GM21528 (cell line): ENCODE measurements at regions not wholly inside any gene's neighbourhood (a gene's known extent, or its start where the extent isn't known, plus 50 kb on each side); places are given as distances from the start of the nearest gene placed in this dataset.

Source experiments
- ATAC-seq: cut with Tn5 transposase; IDR thresholded peaks from one replicate; pipeline ENCODE4 v1.9.1; 2021; ENCODE audit warnings: mild to moderate bottlenecking, moderate library complexity; ENCODE audit not compliant: unreplicated experiment, low FRiP score

DNA sequence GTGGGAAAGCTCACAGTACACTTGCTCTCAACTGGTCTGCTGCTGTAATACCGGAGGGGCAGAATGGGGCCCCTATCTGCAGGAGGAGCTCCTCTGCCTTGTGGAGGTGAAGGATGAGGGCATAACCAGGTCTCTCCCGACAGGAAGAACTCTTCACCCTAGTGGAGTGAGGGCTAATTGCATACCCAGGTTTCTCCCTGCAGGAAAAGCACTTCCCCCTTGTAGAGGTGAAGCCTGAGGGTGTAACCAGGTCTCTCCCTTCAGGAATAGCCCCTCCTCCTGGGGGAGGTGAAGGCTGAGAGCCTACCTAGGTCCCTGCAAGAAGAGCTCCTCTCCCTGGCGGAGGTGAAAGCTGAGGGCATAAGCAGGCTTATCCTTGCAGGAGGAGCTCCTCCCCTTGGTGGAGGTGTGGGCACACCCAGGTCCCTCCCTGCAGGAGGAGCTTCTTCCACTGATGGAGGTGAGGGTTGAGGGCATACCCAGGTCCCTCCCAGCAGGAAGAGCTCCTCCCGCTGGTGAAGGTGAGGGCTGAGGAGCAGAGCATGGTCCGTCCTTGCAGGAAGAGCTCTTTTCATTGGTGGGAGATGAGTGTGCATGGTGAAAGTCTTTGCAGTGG, 954.1 kb downstream of the NLGN4Y start:
- no peak for ATAC-seq

DNA sequence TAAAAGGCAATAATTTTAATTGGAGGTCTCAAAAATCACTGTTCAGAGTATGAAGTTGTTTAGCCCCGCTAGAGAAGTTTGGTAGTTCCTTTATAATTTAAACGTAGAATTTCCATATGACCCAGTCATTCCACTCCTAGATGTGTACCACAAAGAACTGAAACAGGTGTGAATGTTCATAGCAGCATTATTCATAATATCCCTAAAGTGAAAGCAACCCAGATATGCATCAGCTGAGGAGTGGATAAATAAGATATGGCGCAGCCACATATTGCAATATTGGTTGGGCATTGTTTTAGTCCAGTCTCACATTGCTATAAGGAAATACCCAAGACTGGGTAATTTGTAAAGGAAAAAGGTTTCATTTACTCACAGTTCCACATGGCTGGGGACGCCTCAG, 976.2 kb downstream of the NLGN4Y start:
- ATAC-seq, result no peak

DNA sequence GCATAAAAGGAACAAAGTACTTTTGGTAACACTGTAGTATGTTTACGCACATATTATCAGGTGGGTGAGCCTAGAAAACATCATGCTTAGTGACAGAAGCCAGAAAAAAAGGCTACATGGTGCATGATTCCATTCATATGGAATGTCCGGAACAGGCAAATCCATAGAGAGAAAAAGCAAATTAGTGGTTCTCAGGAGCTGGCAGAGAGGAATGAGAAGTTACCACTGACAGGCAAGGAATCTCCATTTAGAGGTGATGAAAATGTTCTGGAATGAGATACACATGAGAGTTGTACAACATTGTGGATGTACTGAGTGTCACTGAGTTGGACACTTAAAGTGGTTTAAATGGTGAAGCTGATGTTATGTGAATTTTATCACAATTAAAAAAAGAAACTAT, 976.9 kb downstream of the NLGN4Y start:
- ATAC-seq, result no peak

DNA sequence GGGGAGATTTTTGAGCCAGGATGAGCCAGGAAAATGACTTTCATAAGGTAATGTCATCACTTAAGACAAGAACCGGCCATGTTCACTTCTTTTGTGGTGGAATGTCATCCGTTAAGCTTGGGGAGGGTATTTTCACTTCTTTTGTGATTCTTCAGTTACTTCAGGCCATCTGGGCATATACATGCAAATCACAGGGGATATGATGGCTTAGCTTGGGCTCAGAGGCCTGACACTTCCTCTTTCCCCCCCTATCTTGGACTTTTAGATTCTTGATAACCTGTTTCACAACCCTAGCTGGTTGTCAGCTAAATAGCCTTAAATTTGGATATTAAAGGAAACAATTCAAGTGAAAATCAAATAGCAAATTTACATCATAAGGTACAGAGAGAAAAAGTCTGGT, 986.0 kb downstream of the NLGN4Y start:
- ATAC-seq, result no peak

DNA sequence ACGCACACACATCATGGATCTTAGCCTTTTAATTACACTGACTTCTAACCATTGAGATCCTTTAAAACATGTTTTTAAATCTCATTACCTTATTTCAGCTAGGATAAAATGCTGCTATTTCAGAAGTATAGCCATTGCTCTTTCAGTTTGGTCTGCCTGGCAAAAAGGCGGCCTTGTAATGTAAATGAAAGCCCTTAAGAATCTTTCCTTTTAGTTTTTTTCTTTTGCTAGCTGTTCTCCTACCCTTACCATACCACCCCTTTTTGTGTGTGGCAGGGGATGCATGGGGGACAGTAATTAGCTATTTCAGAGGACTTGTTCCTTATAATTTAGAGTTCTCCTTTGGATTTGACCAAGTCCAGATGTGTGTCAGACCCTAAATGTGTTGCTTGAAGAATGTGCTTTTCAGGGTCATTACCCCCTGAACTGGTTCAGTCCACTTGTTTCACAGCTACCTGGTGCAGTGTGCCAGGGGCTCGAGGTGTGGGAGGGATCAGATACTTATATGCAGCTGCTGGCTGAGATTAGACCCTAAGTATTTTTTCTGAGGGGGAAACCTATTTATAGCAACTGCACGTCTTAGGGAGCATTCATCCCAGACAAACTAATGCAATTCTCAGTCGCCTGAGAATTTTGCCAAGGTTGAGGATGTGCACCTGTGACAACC, 986.8 kb downstream of the NLGN4Y start:
- no peak for ATAC-seq

DNA sequence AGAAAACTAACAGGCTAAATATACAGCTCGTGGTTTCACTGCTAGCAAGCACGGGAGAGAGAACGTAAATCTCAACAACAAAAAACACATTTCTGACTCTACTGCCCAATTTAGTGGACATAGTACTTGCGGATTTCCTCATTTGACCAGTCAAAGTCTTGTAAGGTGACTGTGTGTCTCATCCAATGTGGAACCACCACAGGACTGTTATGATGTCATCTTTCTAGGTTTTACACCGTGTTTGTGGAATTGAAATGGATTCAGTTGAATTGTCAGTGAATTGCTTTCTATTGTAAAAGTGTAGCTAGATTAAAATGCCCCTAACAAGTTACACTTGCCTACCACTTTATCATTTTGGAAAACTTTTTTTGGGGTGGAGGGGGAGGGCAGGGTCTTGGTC, 1010.8 kb downstream of the NLGN4Y start:
- ATAC-seq, result no peak

DNA sequence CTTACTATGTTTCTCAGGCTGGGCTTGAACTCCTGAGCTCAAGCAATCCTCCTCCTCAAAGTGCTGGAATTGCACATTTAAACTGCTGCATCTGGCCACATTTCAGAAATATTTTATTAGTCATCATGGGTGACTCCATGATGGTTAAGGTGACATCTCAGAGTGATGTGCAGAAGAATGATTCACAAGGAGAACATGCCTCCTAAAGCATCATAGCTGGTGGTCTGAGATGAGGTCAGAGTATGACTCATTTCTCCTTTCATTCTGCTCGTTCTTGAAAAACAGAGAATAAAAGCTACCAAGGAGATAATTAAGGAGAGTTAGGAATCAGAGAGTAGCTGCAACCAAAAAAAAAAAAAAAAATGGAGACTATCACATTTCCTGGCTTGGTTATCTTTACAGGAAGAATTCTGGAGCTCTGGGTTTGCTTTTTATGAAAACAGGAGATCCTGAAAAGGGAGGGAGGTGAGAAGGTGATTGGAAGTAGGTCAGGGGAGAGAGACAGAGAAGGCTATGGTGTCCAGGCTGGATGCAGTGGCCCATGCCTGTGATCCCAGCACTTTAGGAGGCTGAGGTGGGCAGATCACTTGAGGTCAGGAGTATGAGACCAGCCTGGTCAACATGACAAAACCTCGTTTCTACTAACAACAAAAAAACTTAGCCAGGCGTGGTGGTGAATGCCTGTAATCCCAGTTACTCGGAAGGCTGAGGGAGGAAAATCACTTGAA, 1011.6 kb downstream of the NLGN4Y start:
- no peak for ATAC-seq

DNA sequence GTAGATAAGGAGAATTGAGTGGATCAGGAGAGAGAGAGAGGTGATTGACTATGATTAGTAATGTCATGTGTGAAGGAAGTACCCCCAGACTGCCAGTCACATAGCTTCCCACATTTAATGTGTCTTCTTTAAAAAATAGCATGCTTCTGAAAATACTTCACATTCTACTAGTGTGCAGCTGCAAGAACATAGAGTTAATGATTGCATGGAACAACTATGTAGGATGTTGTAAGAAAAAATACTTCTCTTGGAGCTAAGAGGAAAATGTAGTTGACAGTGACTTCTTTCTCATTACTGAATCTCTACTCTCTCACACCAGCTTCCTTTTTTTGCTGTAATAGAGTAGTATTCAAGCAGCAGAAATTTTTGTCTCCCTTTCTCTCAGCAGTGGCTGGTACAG, 1016.2 kb downstream of the NLGN4Y start:
- no peak for ATAC-seq

DNA sequence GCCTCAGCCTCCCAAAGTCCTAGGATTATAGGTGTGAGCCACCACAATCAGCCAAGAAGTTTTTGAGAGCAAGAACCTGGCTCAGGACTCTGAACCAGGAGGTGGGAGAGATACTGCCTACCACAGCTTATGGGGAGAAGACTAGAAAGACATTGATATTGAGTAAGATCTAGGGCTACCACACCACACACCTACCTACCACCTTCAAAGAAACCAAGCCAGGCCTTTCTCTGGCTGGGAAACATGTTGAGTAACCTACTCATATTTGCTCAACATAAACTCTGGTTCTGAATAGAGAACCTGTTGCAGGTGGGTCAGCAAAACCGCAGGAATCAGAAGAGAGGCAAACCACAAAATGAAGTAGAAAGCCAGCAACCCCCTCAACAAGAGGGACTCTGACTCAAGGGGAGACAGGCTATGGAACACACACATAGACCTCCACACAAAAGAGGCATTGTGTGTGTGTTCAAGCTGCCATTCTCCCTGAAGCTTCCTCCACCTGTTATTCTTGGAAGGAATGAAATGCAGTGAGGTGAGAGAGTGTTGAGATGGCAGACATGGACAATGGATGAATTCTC, 1021.9 kb downstream of the NLGN4Y start:
- no peak for ATAC-seq

DNA sequence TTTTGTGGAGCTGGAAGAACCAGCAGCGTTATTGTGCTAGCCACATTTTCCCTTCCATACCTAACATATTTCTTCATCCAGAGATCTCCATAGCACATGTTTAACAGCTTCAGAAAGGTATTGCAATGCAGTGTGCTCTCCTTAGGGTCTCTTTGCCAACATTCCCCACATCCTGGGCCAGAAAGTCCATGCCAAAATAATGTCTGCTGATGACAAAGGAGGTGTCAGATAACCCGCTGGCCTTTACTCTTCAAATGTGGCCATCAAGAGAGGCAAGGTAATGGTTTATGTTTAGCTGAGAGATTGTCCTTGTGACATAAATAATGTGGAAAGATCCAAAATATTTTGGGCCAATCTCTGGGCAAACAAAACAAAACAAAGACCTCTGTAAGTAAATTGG, 1027.7 kb downstream of the NLGN4Y start:
- ATAC-seq, result no peak

DNA sequence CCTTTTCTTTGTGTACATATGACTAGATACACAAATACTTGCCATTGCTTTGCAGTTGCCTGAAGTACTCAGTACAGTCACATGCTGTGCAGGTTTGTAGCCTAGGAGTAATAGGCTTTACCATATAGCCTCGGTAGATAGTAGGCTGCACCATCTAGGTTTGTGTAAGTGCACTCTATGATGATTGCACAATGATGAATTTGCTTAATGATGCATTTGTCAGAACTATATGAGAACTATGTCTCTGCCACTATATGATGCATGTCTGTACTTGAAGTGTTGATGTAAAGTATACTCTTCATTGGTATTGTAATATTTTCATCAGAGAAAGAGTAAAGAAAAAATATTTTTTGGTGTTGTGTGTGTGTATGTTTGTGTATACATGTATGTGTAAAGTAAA, 1030.7 kb downstream of the NLGN4Y start:
- no peak for ATAC-seq

DNA sequence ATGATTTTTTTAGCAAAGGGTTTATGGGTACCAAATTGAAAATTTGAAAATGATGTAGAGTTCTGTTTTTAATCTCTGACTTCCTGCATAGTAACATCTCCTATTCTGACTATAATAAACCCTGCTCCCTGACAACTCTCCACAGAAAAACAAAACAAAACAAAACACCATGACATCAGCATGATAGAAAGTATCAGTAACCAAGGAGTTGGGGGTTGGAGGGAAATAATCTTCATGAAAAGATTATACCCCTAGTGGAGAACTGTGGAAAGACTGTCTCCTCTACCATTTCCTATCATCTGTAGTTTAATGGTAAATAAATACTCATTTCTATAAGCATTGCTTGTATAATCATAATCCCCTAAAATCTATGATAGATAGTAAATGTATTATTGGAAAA, 1034.8 kb downstream of the NLGN4Y start:
- no peak for ATAC-seq

DNA sequence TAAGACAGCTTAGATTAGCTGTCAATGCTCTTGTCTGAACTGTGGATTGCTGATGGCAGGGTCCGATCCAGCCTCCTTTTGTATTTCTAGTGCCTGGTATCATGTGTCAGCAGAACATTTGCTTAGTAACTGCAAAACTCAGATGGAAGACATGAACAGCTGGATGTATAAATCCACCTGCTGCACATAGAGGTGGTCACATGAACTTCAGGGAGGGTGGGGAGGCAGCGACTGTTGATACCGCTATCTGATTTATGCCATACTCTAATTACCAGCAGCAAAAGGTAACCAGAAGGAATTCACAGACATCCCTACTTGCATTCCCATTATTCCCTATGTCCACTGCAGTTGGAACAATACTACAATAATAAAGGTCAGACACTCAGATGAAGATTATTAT, 1036.5 kb downstream of the NLGN4Y start:
- no peak for ATAC-seq

DNA sequence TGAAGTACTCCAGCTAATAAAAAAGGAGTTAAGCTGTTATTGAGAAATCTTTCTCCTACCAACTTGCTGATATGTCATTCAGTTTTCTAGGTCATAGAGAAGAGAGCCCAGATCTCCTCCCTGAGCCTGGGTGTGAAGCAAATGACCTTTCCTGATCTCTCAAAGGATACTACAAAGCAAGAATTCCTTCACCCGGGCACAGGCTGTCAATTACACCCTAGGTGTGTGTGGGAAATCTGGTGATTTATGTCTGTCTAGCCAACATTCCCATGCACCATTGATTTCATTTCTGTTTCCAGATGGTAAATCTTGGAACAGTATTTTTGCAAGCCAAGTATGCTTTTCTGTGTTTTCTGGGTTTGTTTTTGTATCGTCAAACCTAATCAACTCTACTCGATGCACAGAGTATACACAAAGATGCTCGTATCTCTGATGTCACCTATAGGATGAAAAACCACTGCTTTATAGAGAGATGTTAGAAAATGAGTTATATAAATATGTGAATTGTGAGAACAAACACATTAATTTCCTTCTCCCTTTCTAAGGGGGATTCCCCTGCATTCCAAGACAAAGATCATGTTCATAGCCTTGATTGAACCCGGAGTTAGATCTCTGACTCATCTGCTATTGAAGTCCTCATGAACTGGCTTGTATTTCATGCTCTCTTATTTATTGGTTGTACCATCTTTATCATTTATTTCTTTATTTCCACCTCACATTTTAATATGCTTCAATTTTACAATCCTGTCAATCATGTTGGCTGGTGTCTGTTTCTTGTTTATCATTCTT, 1037.4 kb downstream of the NLGN4Y start:
- ATAC-seq, result no peak

DNA sequence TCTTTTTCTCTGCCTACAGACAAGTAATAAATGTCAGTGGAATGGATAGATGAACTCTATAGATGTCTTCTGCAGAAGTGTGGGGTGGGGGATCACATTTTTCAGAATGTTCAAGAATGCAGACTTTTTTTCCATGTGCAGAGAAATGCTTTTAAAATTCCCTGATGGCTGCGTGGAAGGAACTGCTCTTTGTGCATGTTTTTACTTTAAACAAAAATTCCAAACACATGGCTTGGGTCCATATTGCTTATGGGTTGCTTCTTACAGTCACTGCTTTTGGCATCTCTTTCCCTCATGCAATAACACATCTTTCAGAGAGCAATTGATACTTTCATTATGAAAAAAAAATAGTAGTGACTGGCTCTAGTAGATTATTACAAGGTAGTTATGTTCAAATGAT, 1053.6 kb downstream of the NLGN4Y start:
- no peak for ATAC-seq

DNA sequence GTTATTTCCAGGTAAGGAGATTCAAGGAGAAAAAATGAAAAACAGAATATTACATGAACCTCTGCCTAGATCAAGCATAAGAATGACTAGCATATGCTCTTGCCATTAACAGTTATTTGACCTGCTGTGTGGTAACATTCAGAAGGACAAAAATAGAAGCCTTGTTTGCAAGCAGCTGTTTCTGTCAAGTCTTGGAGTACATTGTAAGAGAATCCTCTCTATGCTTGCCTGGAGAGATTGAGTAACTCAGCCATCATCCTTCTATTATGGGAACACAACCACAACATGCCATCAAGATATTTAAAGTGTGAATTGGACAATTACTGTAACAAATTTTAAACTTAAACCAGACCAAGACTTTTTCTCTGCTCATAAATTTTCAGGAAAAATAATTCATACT, 1054.4 kb downstream of the NLGN4Y start:
- no peak for ATAC-seq

DNA sequence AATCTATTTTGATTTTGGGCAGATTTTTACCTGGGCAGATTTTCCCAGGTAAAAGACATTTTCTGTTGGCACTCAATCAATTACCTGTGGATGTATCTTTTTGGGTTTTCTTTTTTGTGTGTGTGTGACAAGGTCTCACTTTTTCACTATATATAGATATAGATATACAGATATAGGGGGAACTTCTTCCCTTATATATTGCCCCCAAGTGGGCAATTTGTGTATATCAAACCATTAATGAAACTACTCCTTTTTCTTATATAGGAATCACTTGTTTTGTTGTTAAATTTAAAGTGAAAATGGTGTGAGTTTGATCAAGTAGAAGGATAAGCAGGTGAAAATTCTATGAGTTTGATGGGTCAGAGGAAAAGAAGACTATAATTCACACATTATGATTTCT, 1054.9 kb downstream of the NLGN4Y start:
- ATAC-seq, result no peak

DNA sequence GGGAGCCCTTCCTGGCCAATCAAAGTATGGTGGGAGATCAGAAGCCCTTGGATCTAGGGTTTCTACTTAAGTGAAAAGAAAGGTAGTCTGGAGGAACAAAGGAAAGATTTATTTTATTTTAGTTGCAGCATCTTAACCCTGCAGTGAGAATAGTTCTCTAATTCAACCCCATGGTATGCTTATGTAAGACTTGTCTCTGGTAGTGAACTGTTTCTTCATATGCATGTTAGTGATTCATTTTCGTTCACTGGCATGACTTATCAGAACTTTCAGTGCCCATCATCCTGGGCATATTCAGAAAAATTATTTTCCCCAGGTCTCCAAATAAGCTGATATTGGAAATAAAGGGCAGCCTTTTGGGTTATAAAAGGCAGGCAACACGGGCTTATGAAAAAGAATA, 1058.8 kb downstream of the NLGN4Y start:
- ATAC-seq, result no peak

DNA sequence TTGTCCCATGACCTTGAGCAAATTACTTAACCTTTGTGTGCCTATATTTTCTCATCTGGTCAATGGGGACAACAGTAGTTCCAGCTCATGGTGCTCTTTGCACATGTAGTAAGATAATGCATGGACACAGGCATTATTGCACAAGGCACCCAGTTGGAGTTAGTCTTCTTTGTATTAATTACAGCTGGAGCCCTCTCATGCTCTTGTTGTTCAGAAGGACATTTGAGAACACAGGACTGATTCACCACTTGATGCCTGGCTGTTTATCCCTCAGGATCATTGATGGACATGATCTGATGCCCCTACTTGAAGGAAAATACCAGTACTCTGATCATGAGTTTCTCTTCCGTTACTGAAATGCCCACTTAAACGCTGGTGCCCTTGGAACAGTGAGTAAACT, 1068.6 kb downstream of the NLGN4Y start:
- ATAC-seq, result no peak

DNA sequence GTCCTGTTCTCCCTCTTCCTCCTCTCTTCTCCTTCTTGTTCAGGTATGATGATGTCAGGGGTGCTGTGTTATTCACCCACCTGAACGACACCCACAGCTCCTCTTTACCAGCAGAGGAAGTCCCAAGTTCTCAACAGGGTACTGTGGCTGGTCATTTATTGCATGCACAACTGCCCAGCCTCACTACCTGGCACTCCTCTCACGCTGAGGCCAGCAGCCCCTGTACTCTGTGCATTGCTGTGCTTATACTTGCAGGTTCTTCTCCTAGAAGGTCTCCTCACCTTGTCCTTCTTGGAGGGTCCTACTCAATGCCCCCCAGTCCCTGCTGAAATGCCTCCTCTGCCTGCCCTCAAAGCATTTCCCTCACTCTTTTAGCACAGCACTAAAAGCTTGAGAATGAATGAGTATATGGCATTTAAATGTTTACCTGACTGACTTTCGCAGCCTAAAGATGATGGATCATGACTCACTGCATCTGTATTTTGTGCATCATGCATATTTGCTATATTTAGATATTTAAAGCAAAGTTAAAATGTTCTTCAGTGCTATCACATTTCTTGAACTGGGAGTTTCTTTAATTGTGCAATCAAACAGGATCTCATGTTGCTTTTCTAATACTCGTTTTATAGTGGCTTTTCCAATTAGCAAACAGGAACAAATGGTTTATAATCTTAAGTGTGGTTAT, 1069.3 kb downstream of the NLGN4Y start:
- ATAC-seq, result no peak
